ENCODE measurements at regions not wholly inside any gene's neighbourhood (a gene's known extent, or its start where the extent isn't known, plus 50 kb on each side); places are given as distances from the start of the nearest gene placed in this dataset.

DNA sequence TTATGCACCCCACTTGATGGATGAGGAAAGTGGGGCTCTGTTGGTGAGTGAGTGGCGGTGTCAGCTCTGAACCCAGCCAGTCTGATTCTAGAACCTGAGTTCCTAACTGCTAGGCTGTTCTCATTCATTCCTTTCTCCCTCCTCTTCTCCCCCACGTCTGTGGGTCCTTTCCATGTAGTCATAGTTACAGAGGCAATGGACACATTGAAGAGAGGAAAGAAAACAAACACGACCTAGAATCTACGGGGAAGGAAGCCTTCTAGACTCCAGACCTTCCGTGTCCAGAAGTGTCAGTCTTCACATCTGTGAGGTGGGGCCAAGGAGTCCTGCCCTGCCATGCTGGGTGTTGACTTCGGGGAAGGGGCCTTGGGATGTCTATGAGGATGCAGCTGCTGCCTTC, 115.8 kb upstream of the WNT4 start:
- TF ChIP-seq EZH2 (IDR thresholded peaks at IDR 0.05; ENCODE audit: borderline replicate concordance, insufficient read depth, low read depth, low read length, poor library complexity, severe bottlenecking) (no peak), CTCF (IDR thresholded peaks at IDR 0.05) (no peak)
